Duodenal mucosa (tissue), 2 donors: ENCODE measurements at regions not wholly inside any gene's neighbourhood (a gene's known extent, or its start where the extent isn't known, plus 50 kb on each side); places are given as distances from the start of the nearest gene placed in this dataset.

Experiments used
- H3K27ac ChIP-seq: one replicate; pipeline ENCODE4 v1.7.0; 2013; ENCODE audit warnings: low read depth, low read length
- H3K27me3 ChIP-seq, 2 donors: one replicate each; pipeline ENCODE4 v1.7.0; 2013; ENCODE audit warnings: low read length in 2 of 2, control low read depth in 1 of 2; ENCODE audit not compliant: insufficient read depth in 2 of 2, control insufficient read depth in 1 of 2
- H3K36me3 ChIP-seq, 2 donors: one replicate each; pipeline ENCODE4 v1.7.0; 2013; ENCODE audit warnings: low read length in 2 of 2, control low read depth in 1 of 2; ENCODE audit not compliant: insufficient read depth in 2 of 2, control insufficient read depth in 1 of 2
- H3K4me1 ChIP-seq, 2 donors: one replicate each; pipeline ENCODE4 v1.7.0; 2013; ENCODE audit warnings: low read length in 2 of 2, control low read depth in 1 of 2; ENCODE audit not compliant: insufficient read depth in 2 of 2, control insufficient read depth in 1 of 2
- H3K4me3 ChIP-seq, 2 donors: one replicate each; pipeline ENCODE4 v1.7.0; 2013; ENCODE audit warnings: low read length in 2 of 2, low read depth in 1 of 2
- H3K9ac ChIP-seq, 2 donors: one replicate each; pipeline ENCODE4 v1.7.0; 2013; ENCODE audit warnings: low read length in 2 of 2, low read depth in 1 of 2
- H3K9me3 ChIP-seq, 2 donors: one replicate each; pipeline ENCODE4 v1.7.0; 2013; ENCODE audit warnings: low read length in 2 of 2, control low read depth in 1 of 2; ENCODE audit not compliant: control insufficient read depth in 1 of 2

GRCh38 chr15:39338251-39338650 is 242.6 kb upstream of the THBS1 start:
- no peak overlapping the region for H3K4me3 ChIP-seq
- no peaks in the 10 kb centered on the region for H3K9me3 ChIP-seq
- H3K9ac ChIP-seq = no peak overlapping the region
- no peak overlapping the region for H3K27ac ChIP-seq
- no peaks in the 10 kb centered on the region for H3K4me1 ChIP-seq
- H3K36me3 ChIP-seq = no peaks in the 10 kb centered on the region
- no peaks in the 10 kb centered on the region for H3K27me3 ChIP-seq

- H3K9ac ChIP-seq = no peak overlapping the region
- H3K9me3 ChIP-seq = no peaks in the 10 kb centered on the region
- no peaks in the 10 kb centered on the region for H3K4me1 ChIP-seq
- no peaks in the 10 kb centered on the region for H3K27me3 ChIP-seq
- no peaks in the 10 kb centered on the region for H3K36me3 ChIP-seq
- H3K4me3 ChIP-seq = no peak overlapping the region
- no peak overlapping the region for H3K27ac ChIP-seq
These were observed 239.8 kb upstream of the THBS1 start for GRCh38 chr15:39340903-39341645.

GRCh38 chr15:39344662-39345141 is 236.2 kb upstream of the THBS1 start:
- Histone ChIP-seq H3K27ac (no peak overlapping the region), H3K9me3 (no peaks in the 10 kb centered on the region), H3K4me3 (no peak overlapping the region), H3K9ac (no peak overlapping the region), H3K4me1 (no peaks in the 10 kb centered on the region), H3K27me3 (no peaks in the 10 kb centered on the region), H3K36me3 (no peaks in the 10 kb centered on the region)

GRCh38 chr15:39345176-39345575 is 235.7 kb upstream of the THBS1 start:
- Histone ChIP-seq H3K4me1 (no peaks in the 10 kb centered on the region), H3K9ac (no peak overlapping the region), H3K27ac (no peak overlapping the region), H3K9me3 (no peaks in the 10 kb centered on the region), H3K36me3 (no peaks in the 10 kb centered on the region), H3K4me3 (no peak overlapping the region), H3K27me3 (no peaks in the 10 kb centered on the region)

- H3K27me3 ChIP-seq = no peaks in the 10 kb centered on the region
- H3K4me3 ChIP-seq = no peak overlapping the region
- H3K9ac ChIP-seq = no peak overlapping the region
- H3K27ac ChIP-seq = no peak overlapping the region
- H3K9me3 ChIP-seq = no peaks in the 10 kb centered on the region
- H3K36me3 ChIP-seq = no peaks in the 10 kb centered on the region
- H3K4me1 ChIP-seq = no peaks in the 10 kb centered on the region
These were observed 233.4 kb upstream of the THBS1 start for GRCh38 chr15:39347453-39347852.

GRCh38 chr15:39350785-39351184 is 230.1 kb upstream of the THBS1 start:
- H3K9me3 ChIP-seq = no peaks in the 10 kb centered on the region
- no peak overlapping the region for H3K9ac ChIP-seq
- no peak overlapping the region for H3K27ac ChIP-seq
- no peaks in the 10 kb centered on the region for H3K4me1 ChIP-seq
- H3K27me3 ChIP-seq = no peaks in the 10 kb centered on the region
- H3K4me3 ChIP-seq = no peak overlapping the region
- no peaks in the 10 kb centered on the region for H3K36me3 ChIP-seq

- Histone ChIP-seq H3K4me3 (no peak overlapping the region), H3K9ac (no peak overlapping the region), H3K4me1 (no peaks in the 10 kb centered on the region), H3K36me3 (no peaks in the 10 kb centered on the region), H3K9me3 (no peaks in the 10 kb centered on the region), H3K27ac (no peak overlapping the region), H3K27me3 (no peaks in the 10 kb centered on the region)
These were observed 226.7 kb upstream of the THBS1 start for GRCh38 chr15:39354189-39354588.

GRCh38 chr15:39357480-39358268 is 223.2 kb upstream of the THBS1 start:
- Histone ChIP-seq H3K27me3 (no peaks in the 10 kb centered on the region), H3K9me3 (no peaks in the 10 kb centered on the region), H3K36me3 (no peaks in the 10 kb centered on the region), H3K9ac (no peak overlapping the region), H3K4me1 (no peaks in the 10 kb centered on the region), H3K27ac (no peak overlapping the region), H3K4me3 (no peak overlapping the region)

- H3K36me3 ChIP-seq = no peaks in the 10 kb centered on the region
- no peak overlapping the region for H3K9ac ChIP-seq
- no peaks in the 10 kb centered on the region for H3K27me3 ChIP-seq
- no peaks in the 10 kb centered on the region for H3K4me1 ChIP-seq
- H3K27ac ChIP-seq = no peak overlapping the region
- no peak overlapping the region for H3K4me3 ChIP-seq
- H3K9me3 ChIP-seq = no peaks in the 10 kb centered on the region
These were observed 222.3 kb upstream of the THBS1 start for GRCh38 chr15:39358441-39359041.

GRCh38 chr15:39359771-39360170 is 221.1 kb upstream of the THBS1 start:
- Histone ChIP-seq H3K27me3 (no peaks in the 10 kb centered on the region), H3K36me3 (no peaks in the 10 kb centered on the region), H3K4me1 (no peaks in the 10 kb centered on the region), H3K9me3 (no peaks in the 10 kb centered on the region), H3K27ac (no peak overlapping the region), H3K9ac (no peak overlapping the region), H3K4me3 (no peak overlapping the region)
